HEK293 (cell line): ENCODE measurements at regions not wholly inside any gene's neighbourhood (a gene's known extent, or its start where the extent isn't known, plus 50 kb on each side); places are given as distances from the start of the nearest gene placed in this dataset.

ENCODE experiments used
- CTCF ChIA-PET: fragments of 350-600 bp; formaldehyde crosslinking; extraction: SDS; loops from one replicate; lab custom pipeline; 2021; ENCODE audit warnings: antibody characterized with exemption; lab: Yijun Ruan, JAX
- POLR2A ChIA-PET: fragments of 300-600 bp; formaldehyde crosslinking; extraction: SDS; loops from one replicate; lab custom pipeline; 2020; ENCODE audit warnings: antibody characterized with exemption, inconsistent platforms; lab: Yijun Ruan, JAX
- H3K27ac ChIP-seq: fragments of 200-500 bp; sonication (Bioruptor generic); 2 replicates; pipeline ENCODE4 v1.5.1; 2014; ENCODE audit warnings: low read depth, low read length, control low read depth, inconsistent platforms; ENCODE audit errors: extremely low read depth
- H3K36me3 ChIP-seq, 2 experiments: fragments of 200-500 bp in 1 of 2; sonication (Bioruptor generic) in 1 of 2; 1 replicate in 1 of 2; 2 replicates in 1 of 2; pipeline ENCODE4 v1.5.1; 2014 to 2017; ENCODE audit warnings: inconsistent platforms in 2 of 2, low read length in 2 of 2; ENCODE audit not compliant: control insufficient read depth in 2 of 2, insufficient read depth in 1 of 2
- H3K4me1 ChIP-seq: fragments of 200-500 bp; sonication (Bioruptor generic); 2 replicates; pipeline ENCODE4 v1.5.1; 2014; ENCODE audit warnings: mild to moderate bottlenecking, low read length, inconsistent platforms; ENCODE audit not compliant: control insufficient read depth, insufficient read depth
- H3K4me3 ChIP-seq: 2 replicates; pipeline ENCODE4 v1.5.1; 2011; ENCODE audit warnings: low read depth, mild to moderate bottlenecking, control low read depth, low read length, moderate library complexity
- H3K9me3 ChIP-seq: fragments of 200-500 bp; sonication (Bioruptor generic); 2 replicates; pipeline ENCODE4 v1.5.1; 2014; ENCODE audit warnings: low read depth, low read length, inconsistent platforms; ENCODE audit not compliant: control insufficient read depth, insufficient read depth
- GLI4 ChIP-seq: fragments of 450-650 bp; formaldehyde crosslinking; IDR thresholded peaks from 2 replicates; pipeline ENCODE4 v1.5.1; 2016; ENCODE audit warnings: missing biosample characterization, missing genetic modification characterization
- HOXC10 ChIP-seq: sonication (generic); formaldehyde crosslinking; IDR thresholded peaks from 2 replicates; pipeline ENCODE4 v1.8.1; 2023; ENCODE audit warnings: mild to moderate bottlenecking, missing genetic modification reagents
- REPIN1 ChIP-seq: fragments of 450-650 bp; formaldehyde crosslinking; IDR thresholded peaks from 2 replicates; pipeline ENCODE4 v1.5.1; 2017; ENCODE audit warnings: missing biosample characterization, missing genetic modification characterization, low read depth
- TCF7L2 ChIP-seq: IDR thresholded peaks from 2 replicates; pipeline ENCODE4 v1.6.1; 2011; ENCODE audit warnings: low read depth, mild to moderate bottlenecking, inconsistent platforms, low read length, moderate library complexity, borderline replicate concordance
- ZBTB48 ChIP-seq: fragments of 450-650 bp; formaldehyde crosslinking; IDR thresholded peaks from 2 replicates; pipeline ENCODE4 v1.5.1; 2016; ENCODE audit warnings: missing biosample characterization, missing genetic modification characterization
- ZFP41 ChIP-seq: fragments of 450-650 bp; formaldehyde crosslinking; IDR thresholded peaks from 2 replicates; pipeline ENCODE4 v1.5.1; 2016; ENCODE audit warnings: missing biosample characterization, missing genetic modification characterization, borderline replicate concordance
- ZIC2 ChIP-seq: fragments of 450-650 bp; formaldehyde crosslinking; IDR thresholded peaks from 2 replicates; pipeline ENCODE4 v1.5.1; 2016; ENCODE audit warnings: missing biosample characterization, missing genetic modification characterization
- ZNF132 ChIP-seq: fragments of 450-650 bp; formaldehyde crosslinking; IDR thresholded peaks from 2 replicates; pipeline ENCODE4 v1.5.1; 2017; ENCODE audit warnings: missing biosample characterization, missing genetic modification characterization, borderline replicate concordance
- ZNF138 ChIP-seq: fragments of 450-650 bp; formaldehyde crosslinking; IDR thresholded peaks from 2 replicates; pipeline ENCODE4 v1.5.1; 2016; ENCODE audit warnings: missing biosample characterization, missing genetic modification characterization, borderline replicate concordance
- ZNF2 ChIP-seq: fragments of 450-650 bp; formaldehyde crosslinking; IDR thresholded peaks from 2 replicates; pipeline ENCODE4 v1.5.1; 2016; ENCODE audit warnings: missing biosample characterization, missing genetic modification characterization
- ZNF302 ChIP-seq: fragments of 450-650 bp; formaldehyde crosslinking; IDR thresholded peaks from 2 replicates; pipeline ENCODE4 v1.5.1; 2016; ENCODE audit warnings: missing biosample characterization, missing genetic modification characterization, low read depth
- ZNF416 ChIP-seq: fragments of 450-650 bp; formaldehyde crosslinking; IDR thresholded peaks from 2 replicates; pipeline ENCODE4 v1.5.1; 2016; ENCODE audit warnings: missing biosample characterization, missing genetic modification characterization
- ZNF555 ChIP-seq: fragments of 450-650 bp; formaldehyde crosslinking; conservative IDR thresholded peaks from 2 replicates; pipeline ENCODE4 v1.5.1; 2017; ENCODE audit warnings: missing biosample characterization, mild to moderate bottlenecking, missing genetic modification characterization, inconsistent platforms
- ZNF585B ChIP-seq: fragments of 450-650 bp; formaldehyde crosslinking; IDR thresholded peaks from 2 replicates; pipeline ENCODE4 v1.5.1; 2016; ENCODE audit warnings: missing biosample characterization, missing genetic modification characterization
- ZNF596 ChIP-seq: fragments of 450-650 bp; IDR thresholded peaks from 2 replicates; pipeline ENCODE4 v1.5.0; 2018; ENCODE audit warnings: missing biosample characterization, mild to moderate bottlenecking, missing genetic modification characterization, moderate library complexity
- ZNF626 ChIP-seq: fragments of 450-650 bp; sonication (Bioruptor Pico); formaldehyde crosslinking; IDR thresholded peaks from 2 replicates; pipeline ENCODE4 v1.5.1; 2018; ENCODE audit warnings: missing biosample characterization, missing genetic modification characterization, inconsistent platforms
- ZNF747 ChIP-seq: fragments of 450-650 bp; formaldehyde crosslinking; IDR thresholded peaks from 2 replicates; pipeline ENCODE4 v1.5.1; 2016; ENCODE audit warnings: missing biosample characterization, missing genetic modification characterization
- ZNF777 ChIP-seq: fragments of 450-650 bp; formaldehyde crosslinking; IDR thresholded peaks from 2 replicates; pipeline ENCODE4 v1.5.1; 2017; ENCODE audit warnings: missing biosample characterization, missing genetic modification characterization, borderline replicate concordance
- ZNF785 ChIP-seq: fragments of 450-650 bp; formaldehyde crosslinking; IDR thresholded peaks from 2 replicates; pipeline ENCODE4 v1.5.1; 2016; ENCODE audit warnings: missing biosample characterization, missing genetic modification characterization
- ZNF791 ChIP-seq: fragments of 450-650 bp; formaldehyde crosslinking; IDR thresholded peaks from 2 replicates; pipeline ENCODE4 v1.5.1; 2016; ENCODE audit warnings: missing biosample characterization, missing genetic modification characterization
- ZNF830 ChIP-seq: fragments of 450-650 bp; IDR thresholded peaks from 2 replicates; pipeline ENCODE4 v1.5.0; 2018; ENCODE audit warnings: missing biosample characterization, missing genetic modification characterization, low read depth, mild to moderate bottlenecking, moderate library complexity
- TF ChIP-seq, protein P1 (sequence below): fragments of 450-650 bp; formaldehyde crosslinking; IDR thresholded peaks from 2 replicates; pipeline ENCODE4 v1.5.1; 2017; ENCODE audit warnings: missing biosample characterization, missing genetic modification characterization
- TF ChIP-seq, protein P2 (sequence below): fragments of 450-650 bp; formaldehyde crosslinking; IDR thresholded peaks from 2 replicates; pipeline ENCODE4 v1.5.1; 2016; ENCODE audit warnings: missing biosample characterization, missing genetic modification characterization
- TF ChIP-seq, protein P3 (sequence below): fragments of 450-650 bp; formaldehyde crosslinking; IDR thresholded peaks from 2 replicates; pipeline ENCODE4 v1.5.1; 2016; ENCODE audit warnings: missing biosample characterization, missing genetic modification characterization
- TF ChIP-seq, protein P4 (sequence below): fragments of 450-650 bp; formaldehyde crosslinking; IDR thresholded peaks from 2 replicates; pipeline ENCODE4 v1.5.1; 2016; ENCODE audit warnings: missing biosample characterization, missing genetic modification characterization

DNA sequence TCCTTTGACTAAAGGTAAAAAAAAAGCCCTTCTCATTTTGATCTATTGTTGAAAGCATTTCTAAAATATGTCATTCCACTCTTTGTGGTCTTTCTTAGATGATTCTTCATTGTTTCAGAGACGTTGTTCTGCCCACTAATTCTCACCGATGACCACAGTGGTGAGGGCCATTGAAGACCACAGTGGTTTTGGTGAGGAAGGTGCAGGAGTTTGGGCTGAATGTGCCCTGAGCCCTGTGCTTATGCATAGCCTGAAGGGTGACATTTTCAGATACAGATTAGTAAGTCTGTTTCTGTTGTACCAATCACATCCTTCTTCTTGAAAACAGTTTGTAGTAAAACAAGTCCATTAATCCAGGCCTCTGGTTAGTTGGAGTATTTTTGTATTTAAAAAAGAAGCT, 251.3 kb upstream of the ATP5MC3 start:
- TF ChIP-seq, protein P1, sequence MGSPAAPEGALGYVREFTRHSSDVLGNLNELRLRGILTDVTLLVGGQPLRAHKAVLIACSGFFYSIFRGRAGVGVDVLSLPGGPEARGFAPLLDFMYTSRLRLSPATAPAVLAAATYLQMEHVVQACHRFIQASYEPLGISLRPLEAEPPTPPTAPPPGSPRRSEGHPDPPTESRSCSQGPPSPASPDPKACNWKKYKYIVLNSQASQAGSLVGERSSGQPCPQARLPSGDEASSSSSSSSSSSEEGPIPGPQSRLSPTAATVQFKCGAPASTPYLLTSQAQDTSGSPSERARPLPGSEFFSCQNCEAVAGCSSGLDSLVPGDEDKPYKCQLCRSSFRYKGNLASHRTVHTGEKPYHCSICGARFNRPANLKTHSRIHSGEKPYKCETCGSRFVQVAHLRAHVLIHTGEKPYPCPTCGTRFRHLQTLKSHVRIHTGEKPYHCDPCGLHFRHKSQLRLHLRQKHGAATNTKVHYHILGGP, result no peak
- TF ChIP-seq ZNF132 (no peak), ZNF555 (tag by site-specific recombination) (no peak), ZNF785 (tag by site-specific recombination) (no peak), REPIN1 (no peak), ZNF830 (tag by site-specific recombination) (no peak), HOXC10 (CRISPR knock-in tag) (no peak), ZNF138 (no peak), ZNF626 (tag by site-specific recombination) (no peak), ZFP41 (tag by site-specific recombination) (no peak)
- Histone ChIP-seq H3K4me3 (no peak overlapping the region), H3K9me3 (no peaks in the 10 kb centered on the region), H3K4me1 (no peaks in the 10 kb centered on the region), H3K27ac (no peak overlapping the region), H3K36me3 (no peaks in the 10 kb centered on the region)
- ChIA-PET CTCF (interaction anchor here (2.9 kb wide), 1 partner anchor 18 kb away, joined by 7 read pairs; no protein-coding TSS in a partner anchor), POLR2A (no interaction called here)

DNA sequence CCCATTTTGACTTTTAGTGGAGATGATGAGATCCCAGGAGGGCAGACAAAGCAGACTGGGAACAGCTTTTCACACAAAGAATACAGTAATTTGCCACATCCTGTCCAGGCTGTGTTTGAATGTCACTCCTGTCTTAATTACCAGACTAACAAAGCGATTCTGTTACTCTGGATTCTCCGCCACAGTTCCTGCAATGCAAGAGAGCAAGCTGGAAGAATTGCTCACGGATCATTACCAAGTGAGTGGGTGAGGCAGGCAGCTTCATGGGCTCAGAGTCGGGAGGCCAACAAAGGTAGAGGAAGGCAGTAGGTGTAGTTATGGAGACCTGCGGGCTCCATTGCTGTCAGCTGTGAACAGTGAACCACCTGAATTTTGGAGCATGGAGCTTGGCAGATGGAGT, 250.5 kb upstream of the ATP5MC3 start:
- POLR2A ChIA-PET, result no interaction called here
- H3K27ac ChIP-seq, result no peak overlapping the region
- H3K36me3 ChIP-seq, result no peaks in the 10 kb centered on the region
- no peaks in the 10 kb centered on the region for H3K9me3 ChIP-seq
- H3K4me3 ChIP-seq, result no peak overlapping the region
- H3K4me1 ChIP-seq, result no peaks in the 10 kb centered on the region
- CTCF ChIA-PET, result interaction anchor here (0.8 to 2.9 kb wide), 2 partner anchors 17 to 65 kb away, joined by 3 to 7 read pairs; no protein-coding TSS in a partner anchor
- TF ChIP-seq ZNF416 (tag by site-specific recombination) (no peak), ZNF777 (tag by site-specific recombination) (no peak), ZNF791 (tag by site-specific recombination) (no peak), ZNF747 (tag by site-specific recombination) (no peak), ZNF2 (tag by site-specific recombination) (no peak), ZIC2 (no peak), GLI4 (no peak), TCF7L2 (no peak), ZNF596 (tag by site-specific recombination) (no peak), ZNF302 (tag by site-specific recombination) (no peak), ZNF585B (no peak), ZBTB48 (no peak), HOXC10 (CRISPR knock-in tag) (no peak)
- TF ChIP-seq, protein P2, sequence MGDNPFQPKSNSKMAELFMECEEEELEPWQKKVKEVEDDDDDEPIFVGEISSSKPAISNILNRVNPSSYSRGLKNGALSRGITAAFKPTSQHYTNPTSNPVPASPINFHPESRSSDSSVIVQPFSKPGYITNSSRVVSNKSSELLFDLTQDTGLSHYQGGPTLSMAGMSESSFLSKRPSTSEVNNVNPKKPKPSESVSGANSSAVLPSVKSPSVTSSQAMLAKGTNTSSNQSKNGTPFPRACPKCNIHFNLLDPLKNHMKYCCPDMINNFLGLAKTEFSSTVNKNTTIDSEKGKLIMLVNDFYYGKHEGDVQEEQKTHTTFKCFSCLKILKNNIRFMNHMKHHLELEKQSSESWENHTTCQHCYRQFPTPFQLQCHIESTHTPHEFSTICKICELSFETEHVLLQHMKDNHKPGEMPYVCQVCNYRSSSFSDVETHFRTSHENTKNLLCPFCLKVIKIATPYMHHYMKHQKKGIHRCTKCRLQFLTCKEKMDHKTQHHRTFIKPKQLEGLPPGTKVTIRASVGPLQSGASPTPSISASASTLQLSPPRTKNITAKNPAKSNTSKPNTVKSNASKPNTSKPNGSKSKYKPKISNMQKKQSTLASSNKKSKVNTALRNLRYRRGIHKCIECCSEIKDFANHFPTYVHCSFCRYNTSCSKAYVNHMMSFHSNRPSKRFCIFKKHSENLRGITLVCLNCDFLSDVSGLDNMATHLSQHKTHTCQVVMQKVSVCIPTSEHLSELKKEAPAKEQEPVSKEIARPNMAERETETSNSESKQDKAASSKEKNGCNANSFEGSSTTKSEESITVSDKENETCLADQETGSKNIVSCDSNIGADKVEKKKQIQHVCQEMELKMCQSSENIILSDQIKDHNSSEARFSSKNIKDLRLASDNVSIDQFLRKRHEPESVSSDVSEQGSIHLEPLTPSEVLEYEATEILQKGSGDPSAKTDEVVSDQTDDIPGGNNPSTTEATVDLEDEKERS, result no peak
- TF ChIP-seq, protein P3, sequence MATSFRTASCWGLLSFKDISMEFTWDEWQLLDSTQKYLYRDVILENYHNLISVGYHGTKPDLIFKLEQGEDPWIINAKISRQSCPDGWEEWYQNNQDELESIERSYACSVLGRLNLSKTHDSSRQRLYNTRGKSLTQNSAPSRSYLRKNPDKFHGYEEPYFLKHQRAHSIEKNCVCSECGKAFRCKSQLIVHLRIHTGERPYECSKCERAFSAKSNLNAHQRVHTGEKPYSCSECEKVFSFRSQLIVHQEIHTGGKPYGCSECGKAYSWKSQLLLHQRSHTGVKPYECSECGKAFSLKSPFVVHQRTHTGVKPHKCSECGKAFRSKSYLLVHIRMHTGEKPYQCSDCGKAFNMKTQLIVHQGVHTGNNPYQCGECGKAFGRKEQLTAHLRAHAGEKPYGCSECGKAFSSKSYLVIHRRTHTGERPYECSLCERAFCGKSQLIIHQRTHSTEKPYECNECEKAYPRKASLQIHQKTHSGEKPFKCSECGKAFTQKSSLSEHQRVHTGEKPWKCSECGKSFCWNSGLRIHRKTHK (tag by site-specific recombination), result no peak
- TF ChIP-seq, protein P4, sequence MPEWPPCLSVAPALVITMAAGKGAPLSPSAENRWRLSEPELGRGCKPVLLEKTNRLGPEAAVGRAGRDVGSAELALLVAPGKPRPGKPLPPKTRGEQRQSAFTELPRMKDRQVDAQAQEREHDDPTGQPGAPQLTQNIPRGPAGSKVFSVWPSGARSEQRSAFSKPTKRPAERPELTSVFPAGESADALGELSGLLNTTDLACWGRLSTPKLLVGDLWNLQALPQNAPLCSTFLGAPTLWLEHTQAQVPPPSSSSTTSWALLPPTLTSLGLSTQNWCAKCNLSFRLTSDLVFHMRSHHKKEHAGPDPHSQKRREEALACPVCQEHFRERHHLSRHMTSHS (tag by site-specific recombination), result no peak
- TF ChIP-seq, all 188 proteins: peak for 0
